GM23338 (cell line): ENCODE measurements at regions not wholly inside any gene's neighbourhood (a gene's known extent, or its start where the extent isn't known, plus 50 kb on each side); places are given as distances from the start of the nearest gene placed in this dataset.

Experiments
- CREB1 ChIP-seq: fragments of 250-450 bp; sonication (Bioruptor Pico); IDR thresholded peaks from 2 replicates; pipeline ENCODE4 v1.5.0; 2020; ENCODE audit warnings: low read depth, mild to moderate bottlenecking, moderate library complexity
- EZH2 ChIP-seq: fragments of 200-600 bp; sonication (generic); IDR thresholded peaks from one replicate; pipeline ENCODE4 v1.8.0; 2017; ENCODE audit warnings: antibody characterized with exemption, mild to moderate bottlenecking, low read depth; ENCODE audit not compliant: unreplicated experiment
- EZH2phosphoT487 ChIP-seq: fragments of 200-600 bp; sonication (generic); IDR thresholded peaks from one replicate; pipeline ENCODE4 v1.8.1; 2018; ENCODE audit warnings: antibody characterized with exemption; ENCODE audit not compliant: unreplicated experiment
- JUNB ChIP-seq: IDR thresholded peaks from one replicate; pipeline ENCODE4 v1.6.1; 2016; ENCODE audit warnings: antibody characterized with exemption; ENCODE audit not compliant: unreplicated experiment
- POLR2AphosphoS5 ChIP-seq: IDR thresholded peaks from 2 replicates; pipeline ENCODE4 v1.6.1; 2016; ENCODE audit warnings: antibody characterized with exemption, low read depth
- STAT1 ChIP-seq: IDR thresholded peaks from one replicate; pipeline ENCODE4 v1.6.1; 2016; ENCODE audit warnings: antibody characterized with exemption; ENCODE audit not compliant: unreplicated experiment
- ZNF114 ChIP-seq: fragments of 250-450 bp; sonication (Bioruptor Pico); IDR thresholded peaks from 2 replicates; pipeline ENCODE4 v1.5.0; 2020; ENCODE audit warnings: mild to moderate bottlenecking, moderate library complexity
- ZNF331 ChIP-seq: fragments of 250-450 bp; sonication (Bioruptor Pico); IDR thresholded peaks from 2 replicates; pipeline ENCODE4 v1.5.0; 2020; ENCODE audit warnings: low read depth, mild to moderate bottlenecking, moderate library complexity
- TF ChIP-seq, protein P1 (sequence below), 2 experiments: fragments of 200-600 bp in 1 of 2; sonication (generic) in 1 of 2; conservative IDR thresholded peaks; 2 replicates each; pipeline versions ENCODE4 v1.5.1 to v1.6.1; 2016 to 2017; ENCODE audit warnings: antibody characterized with exemption in 2 of 2, low read depth in 2 of 2, mild to moderate bottlenecking in 2 of 2, moderate library complexity in 1 of 2
- TF ChIP-seq, protein P2 (sequence below): IDR thresholded peaks from one replicate; pipeline ENCODE4 v1.6.1; 2018; ENCODE audit warnings: antibody characterized with exemption; ENCODE audit not compliant: unreplicated experiment
- TF ChIP-seq, protein P3 (sequence below): fragments of 250-450 bp; sonication (Bioruptor Pico); IDR thresholded peaks from 2 replicates; pipeline ENCODE4 v1.5.0; 2020; ENCODE audit warnings: mild to moderate bottlenecking, moderate library complexity
- TF ChIP-seq, protein P4 (sequence below): IDR thresholded peaks from 2 replicates; pipeline ENCODE4 v1.6.1; 2016; ENCODE audit warnings: antibody characterized with exemption

DNA sequence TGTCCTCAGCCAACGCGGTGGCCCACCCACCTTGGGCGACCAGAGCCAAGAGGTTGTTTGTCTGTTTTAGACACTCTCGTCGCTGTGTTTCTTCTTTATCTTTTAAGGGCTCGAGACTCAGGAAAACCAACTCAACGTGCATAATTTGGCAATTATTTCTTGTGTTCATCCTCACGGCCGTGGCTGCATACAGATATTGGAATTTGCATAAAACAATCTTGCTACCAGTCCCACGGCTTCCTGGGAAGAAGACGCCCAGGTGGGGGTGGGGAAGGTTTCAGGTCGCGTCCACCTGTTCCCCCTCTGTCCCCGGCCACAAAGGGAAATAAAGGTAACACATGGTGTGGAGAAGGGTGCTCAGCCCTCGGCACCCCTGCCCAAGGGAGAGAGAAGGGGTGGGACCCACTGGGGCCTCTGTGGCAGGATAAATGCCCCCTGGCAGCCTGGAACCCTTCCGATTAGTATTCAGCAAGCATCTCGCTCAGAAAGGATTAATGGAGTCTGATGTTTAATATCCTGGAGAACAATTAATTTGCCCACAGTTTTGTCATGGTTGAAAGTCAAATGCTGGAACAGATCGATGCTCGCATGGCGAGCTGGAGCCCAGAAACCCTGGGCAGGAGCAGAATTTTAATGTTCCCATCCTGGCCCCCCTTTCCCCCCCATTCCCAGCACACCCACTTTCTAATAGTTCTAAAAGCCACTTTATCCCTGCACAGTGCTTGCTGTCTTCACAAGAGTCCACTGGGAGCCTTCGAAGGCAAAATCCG is 359.7 kb downstream of the MN1 start:
- TF ChIP-seq, protein P1, sequence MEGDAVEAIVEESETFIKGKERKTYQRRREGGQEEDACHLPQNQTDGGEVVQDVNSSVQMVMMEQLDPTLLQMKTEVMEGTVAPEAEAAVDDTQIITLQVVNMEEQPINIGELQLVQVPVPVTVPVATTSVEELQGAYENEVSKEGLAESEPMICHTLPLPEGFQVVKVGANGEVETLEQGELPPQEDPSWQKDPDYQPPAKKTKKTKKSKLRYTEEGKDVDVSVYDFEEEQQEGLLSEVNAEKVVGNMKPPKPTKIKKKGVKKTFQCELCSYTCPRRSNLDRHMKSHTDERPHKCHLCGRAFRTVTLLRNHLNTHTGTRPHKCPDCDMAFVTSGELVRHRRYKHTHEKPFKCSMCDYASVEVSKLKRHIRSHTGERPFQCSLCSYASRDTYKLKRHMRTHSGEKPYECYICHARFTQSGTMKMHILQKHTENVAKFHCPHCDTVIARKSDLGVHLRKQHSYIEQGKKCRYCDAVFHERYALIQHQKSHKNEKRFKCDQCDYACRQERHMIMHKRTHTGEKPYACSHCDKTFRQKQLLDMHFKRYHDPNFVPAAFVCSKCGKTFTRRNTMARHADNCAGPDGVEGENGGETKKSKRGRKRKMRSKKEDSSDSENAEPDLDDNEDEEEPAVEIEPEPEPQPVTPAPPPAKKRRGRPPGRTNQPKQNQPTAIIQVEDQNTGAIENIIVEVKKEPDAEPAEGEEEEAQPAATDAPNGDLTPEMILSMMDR (conservative IDR thresholded peaks at IDR 0.05; ENCODE audit: low read depth in 2 of 2), result no peak
- TF ChIP-seq EZH2 (no peak), POLR2AphosphoS5 (no peak), ZNF114 (CRISPR knock-in tag) (no peak), JUNB (no peak), EZH2phosphoT487 (no peak), CREB1 (CRISPR knock-in tag) (no peak), ZNF331 (no peak), STAT1 (no peak)
- TF ChIP-seq, protein P2, sequence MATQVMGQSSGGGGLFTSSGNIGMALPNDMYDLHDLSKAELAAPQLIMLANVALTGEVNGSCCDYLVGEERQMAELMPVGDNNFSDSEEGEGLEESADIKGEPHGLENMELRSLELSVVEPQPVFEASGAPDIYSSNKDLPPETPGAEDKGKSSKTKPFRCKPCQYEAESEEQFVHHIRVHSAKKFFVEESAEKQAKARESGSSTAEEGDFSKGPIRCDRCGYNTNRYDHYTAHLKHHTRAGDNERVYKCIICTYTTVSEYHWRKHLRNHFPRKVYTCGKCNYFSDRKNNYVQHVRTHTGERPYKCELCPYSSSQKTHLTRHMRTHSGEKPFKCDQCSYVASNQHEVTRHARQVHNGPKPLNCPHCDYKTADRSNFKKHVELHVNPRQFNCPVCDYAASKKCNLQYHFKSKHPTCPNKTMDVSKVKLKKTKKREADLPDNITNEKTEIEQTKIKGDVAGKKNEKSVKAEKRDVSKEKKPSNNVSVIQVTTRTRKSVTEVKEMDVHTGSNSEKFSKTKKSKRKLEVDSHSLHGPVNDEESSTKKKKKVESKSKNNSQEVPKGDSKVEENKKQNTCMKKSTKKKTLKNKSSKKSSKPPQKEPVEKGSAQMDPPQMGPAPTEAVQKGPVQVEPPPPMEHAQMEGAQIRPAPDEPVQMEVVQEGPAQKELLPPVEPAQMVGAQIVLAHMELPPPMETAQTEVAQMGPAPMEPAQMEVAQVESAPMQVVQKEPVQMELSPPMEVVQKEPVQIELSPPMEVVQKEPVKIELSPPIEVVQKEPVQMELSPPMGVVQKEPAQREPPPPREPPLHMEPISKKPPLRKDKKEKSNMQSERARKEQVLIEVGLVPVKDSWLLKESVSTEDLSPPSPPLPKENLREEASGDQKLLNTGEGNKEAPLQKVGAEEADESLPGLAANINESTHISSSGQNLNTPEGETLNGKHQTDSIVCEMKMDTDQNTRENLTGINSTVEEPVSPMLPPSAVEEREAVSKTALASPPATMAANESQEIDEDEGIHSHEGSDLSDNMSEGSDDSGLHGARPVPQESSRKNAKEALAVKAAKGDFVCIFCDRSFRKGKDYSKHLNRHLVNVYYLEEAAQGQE, result no peak
- TF ChIP-seq, protein P3, sequence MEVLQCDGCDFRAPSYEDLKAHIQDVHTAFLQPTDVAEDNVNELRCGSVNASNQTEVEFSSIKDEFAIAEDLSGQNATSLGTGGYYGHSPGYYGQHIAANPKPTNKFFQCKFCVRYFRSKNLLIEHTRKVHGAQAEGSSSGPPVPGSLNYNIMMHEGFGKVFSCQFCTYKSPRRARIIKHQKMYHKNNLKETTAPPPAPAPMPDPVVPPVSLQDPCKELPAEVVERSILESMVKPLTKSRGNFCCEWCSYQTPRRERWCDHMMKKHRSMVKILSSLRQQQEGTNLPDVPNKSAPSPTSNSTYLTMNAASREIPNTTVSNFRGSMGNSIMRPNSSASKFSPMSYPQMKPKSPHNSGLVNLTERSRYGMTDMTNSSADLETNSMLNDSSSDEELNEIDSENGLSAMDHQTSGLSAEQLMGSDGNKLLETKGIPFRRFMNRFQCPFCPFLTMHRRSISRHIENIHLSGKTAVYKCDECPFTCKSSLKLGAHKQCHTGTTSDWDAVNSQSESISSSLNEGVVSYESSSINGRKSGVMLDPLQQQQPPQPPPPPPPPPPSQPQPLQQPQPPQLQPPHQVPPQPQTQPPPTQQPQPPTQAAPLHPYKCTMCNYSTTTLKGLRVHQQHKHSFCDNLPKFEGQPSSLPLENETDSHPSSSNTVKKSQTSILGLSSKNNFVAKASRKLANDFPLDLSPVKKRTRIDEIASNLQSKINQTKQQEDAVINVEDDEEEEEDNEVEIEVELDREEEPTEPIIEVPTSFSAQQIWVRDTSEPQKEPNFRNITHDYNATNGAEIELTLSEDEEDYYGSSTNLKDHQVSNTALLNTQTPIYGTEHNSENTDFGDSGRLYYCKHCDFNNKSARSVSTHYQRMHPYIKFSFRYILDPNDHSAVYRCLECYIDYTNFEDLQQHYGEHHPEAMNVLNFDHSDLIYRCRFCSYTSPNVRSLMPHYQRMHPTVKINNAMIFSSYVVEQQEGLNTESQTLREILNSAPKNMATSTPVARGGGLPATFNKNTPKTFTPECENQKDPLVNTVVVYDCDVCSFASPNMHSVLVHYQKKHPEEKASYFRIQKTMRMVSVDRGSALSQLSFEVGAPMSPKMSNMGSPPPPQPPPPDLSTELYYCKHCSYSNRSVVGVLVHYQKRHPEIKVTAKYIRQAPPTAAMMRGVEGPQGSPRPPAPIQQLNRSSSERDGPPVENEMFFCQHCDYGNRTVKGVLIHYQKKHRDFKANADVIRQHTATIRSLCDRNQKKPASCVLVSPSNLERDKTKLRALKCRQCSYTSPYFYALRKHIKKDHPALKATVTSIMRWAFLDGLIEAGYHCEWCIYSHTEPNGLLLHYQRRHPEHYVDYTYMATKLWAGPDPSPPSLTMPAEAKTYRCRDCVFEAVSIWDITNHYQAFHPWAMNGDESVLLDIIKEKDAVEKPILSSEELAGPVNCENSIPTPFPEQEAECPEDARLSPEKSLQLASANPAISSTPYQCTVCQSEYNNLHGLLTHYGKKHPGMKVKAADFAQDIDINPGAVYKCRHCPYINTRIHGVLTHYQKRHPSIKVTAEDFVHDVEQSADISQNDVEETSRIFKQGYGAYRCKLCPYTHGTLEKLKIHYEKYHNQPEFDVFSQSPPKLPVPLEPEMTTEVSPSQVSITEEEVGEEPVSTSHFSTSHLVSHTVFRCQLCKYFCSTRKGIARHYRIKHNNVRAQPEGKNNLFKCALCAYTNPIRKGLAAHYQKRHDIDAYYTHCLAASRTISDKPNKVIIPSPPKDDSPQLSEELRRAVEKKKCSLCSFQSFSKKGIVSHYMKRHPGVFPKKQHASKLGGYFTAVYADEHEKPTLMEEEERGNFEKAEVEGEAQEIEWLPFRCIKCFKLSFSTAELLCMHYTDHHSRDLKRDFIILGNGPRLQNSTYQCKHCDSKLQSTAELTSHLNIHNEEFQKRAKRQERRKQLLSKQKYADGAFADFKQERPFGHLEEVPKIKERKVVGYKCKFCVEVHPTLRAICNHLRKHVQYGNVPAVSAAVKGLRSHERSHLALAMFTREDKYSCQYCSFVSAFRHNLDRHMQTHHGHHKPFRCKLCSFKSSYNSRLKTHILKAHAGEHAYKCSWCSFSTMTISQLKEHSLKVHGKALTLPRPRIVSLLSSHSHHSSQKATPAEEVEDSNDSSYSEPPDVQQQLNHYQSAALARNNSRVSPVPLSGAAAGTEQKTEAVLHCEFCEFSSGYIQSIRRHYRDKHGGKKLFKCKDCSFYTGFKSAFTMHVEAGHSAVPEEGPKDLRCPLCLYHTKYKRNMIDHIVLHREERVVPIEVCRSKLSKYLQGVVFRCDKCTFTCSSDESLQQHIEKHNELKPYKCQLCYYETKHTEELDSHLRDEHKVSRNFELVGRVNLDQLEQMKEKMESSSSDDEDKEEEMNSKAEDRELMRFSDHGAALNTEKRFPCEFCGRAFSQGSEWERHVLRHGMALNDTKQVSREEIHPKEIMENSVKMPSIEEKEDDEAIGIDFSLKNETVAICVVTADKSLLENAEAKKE (CRISPR knock-in tag), result no peak
- TF ChIP-seq, protein P4, sequence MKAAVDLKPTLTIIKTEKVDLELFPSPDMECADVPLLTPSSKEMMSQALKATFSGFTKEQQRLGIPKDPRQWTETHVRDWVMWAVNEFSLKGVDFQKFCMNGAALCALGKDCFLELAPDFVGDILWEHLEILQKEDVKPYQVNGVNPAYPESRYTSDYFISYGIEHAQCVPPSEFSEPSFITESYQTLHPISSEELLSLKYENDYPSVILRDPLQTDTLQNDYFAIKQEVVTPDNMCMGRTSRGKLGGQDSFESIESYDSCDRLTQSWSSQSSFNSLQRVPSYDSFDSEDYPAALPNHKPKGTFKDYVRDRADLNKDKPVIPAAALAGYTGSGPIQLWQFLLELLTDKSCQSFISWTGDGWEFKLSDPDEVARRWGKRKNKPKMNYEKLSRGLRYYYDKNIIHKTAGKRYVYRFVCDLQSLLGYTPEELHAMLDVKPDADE, result no peak
